Posterior vena cava (tissue), 2 donors: ENCODE measurements at regions not wholly inside any gene's neighbourhood (a gene's known extent, or its start where the extent isn't known, plus 50 kb on each side); places are given as distances from the start of the nearest gene placed in this dataset.

Experiments used
- DNase-seq: peaks from one replicate; pipeline ENCODE4 v3.0.0-alpha.2; 2020; ENCODE audit warnings: low spot score
- intact Hi-C, 2 donors: fragments of 100-400 bp; cut with DNase I; formaldehyde crosslinking; loops; one replicate each; pipeline versions ENCODE4 v1.14.1 to v1.14.2; 2022 to 2023
- donor health status: DM: yes; HTN: yes; CAD: no.
- donor health status: DM: yes; HTN: yes; CAD: no.

DNA sequence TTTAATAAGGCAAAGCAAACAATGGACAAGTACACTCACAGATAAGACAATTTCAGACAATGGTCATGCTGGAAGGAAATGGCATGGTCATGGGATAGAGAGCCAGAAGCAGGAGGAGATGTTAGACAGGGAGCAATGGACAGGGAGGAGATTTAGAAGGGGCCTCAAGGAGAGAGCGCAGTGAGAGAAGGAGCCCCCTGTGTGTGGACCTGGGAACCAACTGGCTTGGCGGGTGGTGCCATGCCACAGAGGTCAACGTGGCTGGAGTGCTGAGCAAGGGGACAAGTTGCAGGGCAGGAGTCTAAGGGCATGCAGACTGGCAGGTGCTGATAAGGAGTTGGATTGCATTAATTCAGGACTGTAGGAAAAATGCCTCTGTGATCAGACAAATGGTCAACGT lies 75.3 kb upstream of the UQCRFS1 start:
- DNase-seq: no peak
- intact Hi-C loops: loop anchor here in 1 of 2 donors (10.0 kb wide), 1 partner anchor 237 kb away; the partner anchor contains the start of gene VSTM2B

GRCh38 chr19:29289020-29289419 lies 76.1 kb upstream of the UQCRFS1 start:
- intact Hi-C loops: loop anchor here in 1 of 2 donors (10.0 kb wide), 1 partner anchor 236 kb away; the partner anchor contains the start of gene VSTM2B
- no peak for DNase-seq

GRCh38 chr19:29290853-29291252 lies 77.9 kb upstream of the UQCRFS1 start:
- peak; percentile 35 for DNase-seq
- intact Hi-C loops: no loop called here

- no peak for DNase-seq
- intact Hi-C loops: no loop called here
Observed at GRCh38 chr19:29292153-29292552, 79.2 kb upstream of the UQCRFS1 start.

DNA sequence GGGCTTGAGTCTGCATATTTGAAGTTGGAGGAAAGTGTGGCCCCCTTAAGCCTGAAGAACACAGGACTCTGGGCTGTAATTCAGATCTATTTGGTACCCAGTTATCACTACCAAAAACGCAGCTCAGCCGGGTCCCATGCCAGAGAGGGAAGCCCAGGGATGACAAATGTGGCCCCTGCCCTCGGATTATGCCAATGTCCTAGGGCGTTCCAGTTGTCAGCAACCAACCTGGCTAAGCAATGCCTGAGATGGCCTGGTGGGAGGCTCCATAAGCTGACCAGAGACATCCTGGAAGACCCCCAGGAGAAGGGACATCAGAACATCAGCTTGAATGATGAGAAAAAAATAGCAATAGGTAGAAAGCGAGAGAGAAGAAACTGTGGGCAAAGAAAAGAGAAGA lies 79.6 kb upstream of the UQCRFS1 start:
- intact Hi-C loops: no loop called here
- DNase-seq: peak; percentile 35

- peak; percentile 40 for DNase-seq
- intact Hi-C loops: no loop called here
Observed at GRCh38 chr19:29293292-29293691, 80.3 kb upstream of the UQCRFS1 start.

DNA sequence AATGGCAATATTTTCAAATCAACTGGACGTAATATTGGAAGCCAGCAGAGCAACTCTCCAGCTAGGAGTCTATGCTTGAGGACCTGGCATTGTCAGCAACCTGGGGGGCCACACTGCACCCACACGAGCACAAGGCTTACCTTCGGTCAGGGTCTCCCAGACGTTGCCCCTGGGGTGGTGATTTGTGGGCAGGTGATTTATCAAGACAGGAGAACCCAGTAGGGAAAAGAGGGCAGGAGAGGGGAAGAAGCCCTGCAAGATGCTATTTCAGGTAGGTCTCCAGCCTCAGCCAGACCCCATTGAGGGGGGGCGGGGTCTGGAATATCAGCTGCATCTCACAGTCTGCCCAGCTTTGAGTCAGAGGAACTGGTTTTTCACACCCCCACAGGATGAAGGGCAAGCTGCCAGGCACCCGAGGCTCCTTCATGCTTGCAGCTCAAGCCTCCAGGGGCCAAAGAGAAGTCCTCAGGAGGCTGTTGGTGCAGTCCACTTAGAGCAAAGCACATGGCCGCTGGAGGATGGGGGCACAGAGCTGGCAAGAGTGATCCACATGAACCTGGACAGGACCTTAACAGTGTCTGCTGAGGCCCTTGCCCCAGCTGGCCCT lies 80.9 kb upstream of the UQCRFS1 start:
- DNase-seq: peak; percentile 69
- intact Hi-C loops: no loop called here

DNA sequence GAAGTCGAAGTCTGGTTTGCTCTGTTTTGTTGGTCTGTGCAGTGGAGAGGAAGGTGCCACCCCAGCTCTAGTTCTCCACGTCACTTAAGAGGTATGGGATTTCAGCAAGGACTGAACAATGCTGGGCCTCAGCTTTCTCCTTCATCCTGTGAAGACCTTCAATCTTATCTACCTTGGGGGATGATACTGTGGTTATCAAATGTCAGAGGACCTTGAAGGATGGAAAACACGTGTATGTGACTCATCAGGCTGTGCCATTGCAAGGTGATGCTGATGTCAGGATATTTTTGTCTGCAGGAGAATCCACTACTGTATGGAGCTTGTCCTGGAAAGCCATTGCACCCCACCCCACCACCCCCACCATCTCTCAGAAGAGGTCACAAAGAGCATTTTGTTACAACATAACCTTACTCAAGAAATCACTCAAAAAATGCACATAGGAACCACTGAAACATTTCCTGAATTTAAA lies 81.4 kb upstream of the UQCRFS1 start:
- DNase-seq: no peak
- intact Hi-C loops: no loop called here

DNA sequence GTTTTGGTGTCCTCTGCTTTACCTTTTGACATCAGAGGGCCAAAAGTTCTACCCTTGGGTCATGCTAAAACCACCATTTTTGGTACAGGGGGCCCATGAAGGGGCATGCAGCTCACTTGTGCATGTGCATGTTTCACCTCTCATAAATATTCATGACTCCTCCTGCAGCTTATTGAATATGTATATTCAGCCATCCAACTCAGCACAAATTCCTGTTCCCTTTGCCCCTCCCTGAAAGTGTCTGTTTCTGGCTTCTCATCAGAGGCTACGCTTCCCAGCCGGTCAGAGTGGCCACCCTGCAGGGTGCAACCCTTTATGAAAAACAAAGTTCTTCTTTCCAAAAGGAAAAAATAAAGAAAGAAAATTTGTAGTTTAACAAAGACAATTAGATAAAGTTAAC lies 82.3 kb upstream of the UQCRFS1 start:
- intact Hi-C loops: no loop called here
- DNase-seq: no peak

- intact Hi-C loops: no loop called here
- peak; percentile 18 for DNase-seq
Observed at GRCh38 chr19:29297381-29297780, 84.4 kb upstream of the UQCRFS1 start.

GRCh38 chr19:29299416-29300380 lies 86.7 kb upstream of the UQCRFS1 start:
- DNase-seq: peak; percentile 62
- intact Hi-C loops: no loop called here

DNA sequence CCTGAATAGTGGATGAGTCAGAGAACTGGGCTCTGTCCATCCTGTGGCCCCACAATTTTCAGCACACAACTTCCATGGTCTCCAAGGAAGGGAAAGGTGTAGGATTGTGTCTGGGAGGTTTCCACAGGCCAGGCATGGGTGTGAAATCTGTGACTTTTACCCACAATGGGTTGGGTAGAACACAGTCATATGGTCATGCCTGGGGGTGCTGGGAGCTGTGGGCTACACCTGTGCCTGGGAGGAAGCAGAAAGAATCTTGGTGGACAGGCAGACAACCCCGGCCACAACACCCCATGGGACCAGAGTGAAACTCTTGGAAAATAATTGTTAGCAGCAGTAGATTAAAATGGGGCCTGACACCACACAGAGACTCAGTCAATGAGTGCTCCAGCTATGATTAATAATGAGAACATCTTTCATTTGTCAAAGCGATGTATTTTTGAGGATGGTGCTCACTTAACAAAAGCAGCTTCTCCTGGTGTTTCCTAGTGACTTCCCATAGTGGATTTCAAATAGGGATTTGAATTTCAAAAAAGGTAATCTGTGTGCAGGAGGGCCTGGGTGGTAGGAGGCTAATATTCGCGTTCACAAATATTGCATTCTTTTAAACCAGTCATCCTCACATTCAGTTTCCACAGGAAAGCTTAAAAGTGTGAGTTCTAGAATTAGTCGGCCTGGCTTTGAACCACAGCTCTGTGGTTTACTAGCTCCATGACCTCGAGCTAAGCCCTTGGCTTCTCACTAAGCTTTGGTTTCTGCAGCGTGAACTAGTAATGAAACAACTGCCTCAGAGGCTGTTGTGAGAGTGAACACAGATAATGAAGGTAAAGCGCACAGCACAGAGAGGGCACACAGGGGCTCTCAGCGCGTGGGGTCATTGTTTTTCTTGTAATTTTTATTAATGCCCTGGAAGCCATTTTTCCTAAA lies 89.3 kb upstream of the UQCRFS1 start:
- intact Hi-C loops: no loop called here
- DNase-seq: peak; percentile 24

GRCh38 chr19:29303069-29303718 lies 90.2 kb upstream of the UQCRFS1 start:
- peak; percentile 36 for DNase-seq
- intact Hi-C loops: no loop called here

GRCh38 chr19:29303719-29304090 lies 90.8 kb upstream of the UQCRFS1 start:
- peak; percentile 44 for DNase-seq
- intact Hi-C loops: no loop called here

DNA sequence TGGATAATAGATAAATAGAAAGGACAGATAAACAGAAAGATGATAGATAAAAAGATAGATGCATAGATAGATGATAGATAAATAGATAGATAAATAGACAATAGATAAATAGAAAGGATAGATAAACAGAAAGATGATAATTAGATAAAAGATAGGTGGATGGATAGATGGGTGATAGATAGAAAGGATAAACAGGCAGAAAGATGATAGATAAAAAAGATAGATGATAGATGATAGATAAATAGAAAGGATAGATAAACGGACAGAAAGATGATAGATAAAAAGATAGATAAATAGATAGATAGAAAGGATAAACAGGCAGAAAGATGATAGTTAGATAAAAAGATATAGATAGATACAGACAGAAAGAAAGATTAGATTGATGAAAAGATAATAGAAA lies 92.3 kb upstream of the UQCRFS1 start:
- intact Hi-C loops: no loop called here
- DNase-seq: no peak

DNA sequence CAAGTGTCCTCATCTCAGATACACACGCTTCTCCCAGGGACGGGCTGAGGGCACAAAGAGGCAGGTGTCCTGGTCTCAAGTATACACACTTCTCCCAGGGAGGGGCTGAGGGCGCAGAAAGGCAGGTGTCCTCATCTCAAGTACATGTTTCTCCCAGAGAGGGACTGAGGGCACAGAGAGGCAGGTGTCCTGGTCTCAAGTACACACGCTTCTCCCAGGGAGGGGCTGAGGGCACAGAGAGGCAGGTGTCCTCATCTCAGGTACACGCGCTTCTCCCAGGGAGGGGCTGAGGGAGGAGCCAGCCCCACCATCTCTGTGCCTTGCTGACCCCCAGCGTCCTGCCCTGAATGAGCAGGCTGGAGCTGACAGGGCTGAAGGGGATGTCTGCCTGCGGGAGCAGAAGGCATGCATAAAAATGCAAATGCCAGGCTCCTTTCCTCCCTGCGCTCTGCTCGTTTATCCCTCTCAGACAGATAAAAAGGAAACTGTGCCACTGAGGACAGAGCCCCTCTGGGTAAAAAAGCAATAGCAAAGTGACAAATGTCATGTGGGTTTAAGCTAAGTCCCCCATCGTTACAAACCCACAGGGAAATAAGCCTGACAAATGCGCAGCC lies 96.1 kb upstream of the UQCRFS1 start:
- peak; percentile 18 for DNase-seq
- intact Hi-C loops: no loop called here

- intact Hi-C loops: no loop called here
- DNase-seq: no peak
Observed at GRCh38 chr19:29309637-29310036, 96.7 kb upstream of the UQCRFS1 start.

DNA sequence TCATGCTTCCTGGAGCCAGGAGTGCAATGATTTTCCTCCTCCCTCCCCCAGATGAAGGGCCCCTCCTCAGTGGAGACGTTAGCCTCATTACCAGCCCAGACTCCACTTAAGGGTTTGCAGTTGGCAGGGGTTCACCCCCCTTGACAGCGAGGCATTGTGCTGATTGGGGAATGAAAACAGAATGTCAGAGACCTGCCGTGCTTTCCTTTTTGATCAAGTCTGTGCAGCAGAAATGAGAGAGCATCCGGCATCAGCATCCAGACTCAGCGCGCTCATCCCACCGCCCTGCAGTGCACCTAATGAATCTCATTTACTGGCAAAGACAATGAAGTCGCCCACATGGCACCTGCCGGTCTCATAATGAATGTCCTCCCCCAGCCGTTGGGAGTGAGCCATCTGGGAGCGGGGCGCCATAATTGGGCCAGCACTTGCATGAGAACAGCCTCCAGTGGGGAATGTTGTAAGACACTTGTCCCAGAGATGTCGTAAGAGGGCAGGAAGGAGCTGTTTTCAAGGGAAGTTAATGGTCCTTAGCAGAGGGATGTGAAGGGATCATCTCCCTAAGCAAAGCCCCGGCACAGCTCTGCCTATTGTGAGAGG lies 98.3 kb upstream of the UQCRFS1 start:
- intact Hi-C loops: no loop called here
- peak; percentile 58 for DNase-seq
